K562 (cell line): ENCODE measurements at regions not wholly inside any gene's neighbourhood (a gene's known extent, or its start where the extent isn't known, plus 50 kb on each side); places are given as distances from the start of the nearest gene placed in this dataset.

Experiments
- ATAC-seq: fragments of 200-7000 bp; cut with Tn5 transposase; 3 replicates; pipeline ENCODE4 v1.9.1; 2020; ENCODE audit warnings: moderate library complexity
- BruUV-seq: library from RNA; stranded (reverse); fragments of 400-500 nt; replicated peaks from 2 replicates; lab custom pipeline; 2021; lab: Mats Ljungman, UMichigan
- CTCF ChIA-PET: fragments of 300-600 bp; formaldehyde crosslinking; extraction: SDS; loops from one replicate; lab custom pipeline; 2021; ENCODE audit warnings: low intra/inter-chr PET ratio; lab: Yijun Ruan, JAX
- POLR2A ChIA-PET: fragments of 300-600, 350-650 bp; sonication (Branson Sonifier 250); formaldehyde crosslinking; extraction: SDS; loops from one replicate; lab custom pipeline; 2021; ENCODE audit warnings: antibody characterized with exemption, inconsistent platforms; lab: Yijun Ruan, JAX
- DNase-seq, 4 experiments: peaks; one replicate each; pipeline versions ENCODE4 v3.0.0 to v3.0.0-alpha.2; 2011 to 2018; ENCODE audit warnings: low spot score in 3 of 4, mixed read lengths in 3 of 4; ENCODE audit errors: extremely low read depth in 1 of 4
- FAIRE-seq: peaks from 2 replicates; lab custom pipeline; 2011; peaks lifted over from hg19 to GRCh38; lab: Jason Lieb, UNC
- H2AFZ ChIP-seq: 2 replicates; pipeline ENCODE4 v1.6.0; 2011; ENCODE audit warnings: low read depth, low read length, control low read depth, inconsistent platforms
- H3K27ac ChIP-seq: fragments of 200-600 bp; 3 replicates; pipeline ENCODE4 v1.8.0; 2011; ENCODE audit warnings: low read depth, mild to moderate bottlenecking, control low read depth, inconsistent platforms, low read length, moderate library complexity, mixed read lengths; ENCODE audit errors: extremely low read depth
- H3K27me3 ChIP-seq, 2 experiments: fragments of 300-600 bp in 1 of 2; 2 replicates in 1 of 2; 3 replicates in 1 of 2; pipeline versions ENCODE4 v1.6.0 to v1.8.0; 2011; ENCODE audit warnings: inconsistent platforms in 2 of 2, low read length in 2 of 2, mild to moderate bottlenecking in 1 of 2, mixed read lengths in 1 of 2, moderate library complexity in 1 of 2; ENCODE audit not compliant: control insufficient read depth in 2 of 2, insufficient read depth in 2 of 2
- H3K36me3 ChIP-seq: fragments of 300-600 bp; 3 replicates; pipeline ENCODE4 v1.8.0; 2011; ENCODE audit warnings: mild to moderate bottlenecking, low read length, inconsistent platforms; ENCODE audit not compliant: control insufficient read depth, insufficient read depth
- H3K4me1 ChIP-seq, 2 experiments: fragments of 200-600 bp in 1 of 2; replicated peaks in 1 of 2; 2 replicates in 1 of 2; 3 replicates in 1 of 2; pipeline versions ENCODE4 v1.5.1 to v1.8.0; 2011; ENCODE audit warnings: inconsistent platforms in 2 of 2, low read length in 2 of 2, mild to moderate bottlenecking in 1 of 2, mixed read lengths in 1 of 2, moderate library complexity in 1 of 2; ENCODE audit not compliant: control insufficient read depth in 2 of 2, insufficient read depth in 2 of 2
- H3K4me2 ChIP-seq: 2 replicates; pipeline ENCODE4 v1.6.1; 2011; ENCODE audit warnings: low read length, control low read depth, inconsistent platforms, mixed read lengths; ENCODE audit not compliant: insufficient read depth
- H3K4me3 ChIP-seq: fragments of 200-600 bp; sonication (generic), shearing (Covaris generic); 2 replicates; pipeline ENCODE4 v1.5.1; 2016; ENCODE audit warnings: control low read depth, inconsistent platforms
- H3K79me2 ChIP-seq: fragments of 200-600 bp; 3 replicates; pipeline ENCODE4 v1.8.0; 2011; ENCODE audit warnings: low read length, inconsistent platforms; ENCODE audit not compliant: control insufficient read depth, insufficient read depth
- H3K9ac ChIP-seq, 2 experiments: 2 replicates each; pipeline versions ENCODE4 v1.6.0 to v1.6.1; 2011; ENCODE audit warnings: low read depth in 2 of 2, low read length in 2 of 2, control low read depth in 1 of 2, inconsistent platforms in 1 of 2, mild to moderate bottlenecking in 1 of 2, mixed read lengths in 1 of 2; ENCODE audit not compliant: insufficient read depth in 1 of 2
- H3K9me1 ChIP-seq: one replicate; pipeline ENCODE4 v1.6.0; 2011; ENCODE audit warnings: inconsistent platforms, mild to moderate bottlenecking, low read length, moderate library complexity; ENCODE audit not compliant: control insufficient read depth, insufficient read depth
- H3K9me3 ChIP-seq: replicated peaks from 2 replicates; pipeline ENCODE4 v1.5.1; 2011; ENCODE audit warnings: low read depth, low read length, inconsistent platforms; ENCODE audit not compliant: control insufficient read depth, insufficient read depth
- H4K20me1 ChIP-seq: replicated peaks from 2 replicates; pipeline ENCODE4 v1.6.1; 2011; ENCODE audit warnings: low read length, inconsistent platforms, mixed read lengths; ENCODE audit not compliant: control insufficient read depth, insufficient read depth
- POLR2G ChIP-seq: fragments of 200-400 bp; formaldehyde crosslinking; IDR thresholded peaks from 2 replicates; pipeline ENCODE4 v1.6.1; 2017; ENCODE audit warnings: low read depth, mild to moderate bottlenecking, antibody characterized with exemption, low read length, moderate library complexity
- ZBTB33 ChIP-seq: sonication (generic); formaldehyde crosslinking; IDR thresholded peaks from 2 replicates; pipeline ENCODE4 v1.8.1; 2023; ENCODE audit warnings: mild to moderate bottlenecking, missing genetic modification reagents
- ZFP36 ChIP-seq: fragments of 150-350 bp; IDR thresholded peaks from 2 replicates; pipeline ENCODE4 v1.6.1; 2018; ENCODE audit warnings: low read length, low read depth; ENCODE audit not compliant: partially characterized antibody
- ZFX ChIP-seq: sonication (generic); formaldehyde crosslinking; IDR thresholded peaks from 2 replicates; pipeline ENCODE4 v1.8.0; 2022; ENCODE audit warnings: mild to moderate bottlenecking, missing genetic modification reagents, moderate library complexity
- WGBS: fragments of 100-300 bp; shearing (Covaris generic); methylation state at CpG from one replicate; pipeline ENCODE4 v1.1.6; 2016; ENCODE audit warnings: low coverage, mixed read lengths; ENCODE audit not compliant: insufficient coverage; ENCODE audit errors: missing lambda C conversion rate; 5-methylcytosine and 5-hydroxymethylcytosine counted together
- in situ Hi-C: fragments of 300-500 bp; cut with MboI; formaldehyde crosslinking; loops from 4 replicates; pipeline ENCODE4 v1.15.0; 2018; ENCODE audit warnings: inconsistent platforms, mixed read lengths
- intact Hi-C: fragments of 100-400 bp; cut with micrococcal nuclease; formaldehyde crosslinking; loops from 2 replicates; pipeline ENCODE4 v1.14.2; 2022

GRCh38 chrX:40156470-40157227, 58.9 kb upstream of the BCOR start:
- ATAC-seq, result no peak
- Histone ChIP-seq H3K4me3 (no peak overlapping the region), H3K9me3 (no peaks in the 10 kb centered on the region), H3K27ac (no peak overlapping the region), H3K4me2 (no peak overlapping the region), H3K79me2 (peaks cover 35% of the 10 kb centered on the region), H3K27me3 (no peaks in the 10 kb centered on the region), H3K9me1 (no peaks in the 10 kb centered on the region), H3K36me3 (peaks cover 6% of the 10 kb centered on the region; the same call in 1 of the 3 replicates)
- intact Hi-C loops, result no loop called here
- POLR2A ChIA-PET, result interaction anchor here (0.6 to 1.2 kb wide), 5 partner anchors 11 to 353 kb away, joined by 3 read pairs; no protein-coding TSS in a partner anchor
- TF ChIP-seq ZBTB33 (CRISPR knock-in tag) (peak; percentile 83), ZFX (0 out of 2 replicates have a peak, but pooled peaks have one; percentile 20), POLR2G (peak; percentile 53; the same call in 1 of the 2 replicates), ZFP36 (no peak)
- TF ChIP-seq, all 486 proteins: peak for 3
- BruUV-seq, result no TSS peak
- no peak overlapping the region for H3K9ac ChIP-seq
- WGBS, result 97% methylated on average over 12 of the region's 41 CpGs
- no peaks in the 10 kb centered on the region for H4K20me1 ChIP-seq
- CTCF ChIA-PET, result no interaction called here
- DNase-seq (no peak), FAIRE-seq (no peak)
- in situ Hi-C loops, result loop anchor here (10.0 kb wide), 1 partner anchor 52 kb away; no protein-coding TSS in a partner anchor
- no peak overlapping the region for H2AFZ ChIP-seq
- peaks cover 5 to 57% of the 10 kb centered on the region in 2 experiments for H3K4me1 ChIP-seq
